H1 (cell line): ENCODE measurements at regions not wholly inside any gene's neighbourhood (a gene's known extent, or its start where the extent isn't known, plus 50 kb on each side); places are given as distances from the start of the nearest gene placed in this dataset.

Source experiments
- CTCF ChIA-PET: fragments of 300-600 bp; sonication (Branson Sonifier 250); formaldehyde crosslinking; loops from one replicate; lab custom pipeline; 2021; ENCODE audit not compliant: partially characterized antibody; lab: Charles Lee
- POLR2A ChIA-PET: fragments of 300-600 bp; sonication (Branson Sonifier 250); formaldehyde crosslinking; loops from one replicate; lab custom pipeline; 2021; ENCODE audit warnings: inconsistent platforms; ENCODE audit not compliant: partially characterized antibody; lab: Charles Lee
- DNase-seq, 2 experiments: peaks; one replicate each; pipeline versions ENCODE4 v3.0.0 to v3.0.0-alpha.2; 2010 to 2022; ENCODE audit warnings: low spot score in 2 of 2, low read depth in 1 of 2, mixed read lengths in 1 of 2
- FAIRE-seq: peaks from 2 replicates; lab custom pipeline; 2011; peaks lifted over from hg19 to GRCh38; lab: Jason Lieb, UNC
- H2AFZ ChIP-seq: 2 replicates; pipeline ENCODE4 v1.8.1; 2012; ENCODE audit warnings: low read length, inconsistent platforms
- H2AK5ac ChIP-seq: 2 replicates; pipeline ENCODE4 v1.6.1; 2013; ENCODE audit warnings: low read depth, low read length
- H2BK120ac ChIP-seq: replicated peaks from 2 replicates; pipeline ENCODE3; 2013; ENCODE audit warnings: low read depth, low read length, inconsistent platforms
- H2BK12ac ChIP-seq: 2 replicates; pipeline ENCODE4 v1.6.1; 2013; ENCODE audit warnings: low read depth, low read length
- H2BK15ac ChIP-seq: 2 replicates; pipeline ENCODE4 v1.6.1; 2013; ENCODE audit warnings: low read length
- H2BK20ac ChIP-seq: 2 replicates; pipeline ENCODE4 v1.6.1; 2013; ENCODE audit warnings: low read length
- H2BK5ac ChIP-seq: 2 replicates; pipeline ENCODE4 v1.6.1; 2013; ENCODE audit warnings: low read depth, low read length
- H3K14ac ChIP-seq: 2 replicates; pipeline ENCODE4 v1.6.1; 2013; ENCODE audit warnings: inconsistent platforms; ENCODE audit not compliant: insufficient read length
- H3K18ac ChIP-seq: 2 replicates; pipeline ENCODE4 v1.6.1; 2013; ENCODE audit warnings: low read length; ENCODE audit errors: extremely low read depth
- H3K23ac ChIP-seq: 2 replicates; pipeline ENCODE4 v1.6.1; 2013; ENCODE audit warnings: inconsistent platforms; ENCODE audit not compliant: insufficient read length
- H3K23me2 ChIP-seq: 2 replicates; pipeline ENCODE4 v1.6.1; 2013; ENCODE audit warnings: low read depth, low read length
- H3K27ac ChIP-seq: 2 replicates; pipeline ENCODE4 v1.6.1; 2011; ENCODE audit warnings: low read depth, low read length, inconsistent platforms
- H3K27me3 ChIP-seq, 4 experiments: replicated peaks in 1 of 4; 1 replicate in 1 of 4; 2 replicates in 3 of 4; pipeline versions ENCODE4 v1.6.1 to v1.8.1; 2011 to 2013; ENCODE audit warnings: low read length in 3 of 4, mild to moderate bottlenecking in 3 of 4, inconsistent platforms in 2 of 4, mixed read lengths in 2 of 4, moderate library complexity in 1 of 4; ENCODE audit not compliant: control insufficient read depth in 3 of 4, insufficient read depth in 3 of 4; ENCODE audit errors: extremely low read depth in 1 of 4
- H3K36me3 ChIP-seq, 4 experiments: 2 replicates each; pipeline versions ENCODE4 v1.6.1 to v1.8.1; 2011 to 2013; ENCODE audit warnings: mild to moderate bottlenecking in 4 of 4, low read length in 3 of 4, moderate library complexity in 2 of 4, control low read depth in 1 of 4, inconsistent platforms in 1 of 4; ENCODE audit not compliant: insufficient read depth in 4 of 4, control insufficient read depth in 2 of 4
- H3K4ac ChIP-seq: replicated peaks from 2 replicates; pipeline ENCODE3; 2013; ENCODE audit warnings: low read length, low read depth, mixed read lengths, inconsistent platforms; ENCODE audit not compliant: insufficient read length
- H3K4me1 ChIP-seq, 4 experiments: replicated peaks in 1 of 4; 1 replicate in 1 of 4; 2 replicates in 3 of 4; pipeline versions ENCODE4 v1.6.1 to v1.8.1; 2011 to 2013; ENCODE audit warnings: low read length in 3 of 4, inconsistent platforms in 2 of 4, mixed read lengths in 1 of 4; ENCODE audit not compliant: insufficient read depth in 4 of 4, control insufficient read depth in 3 of 4
- H3K4me2 ChIP-seq, 2 experiments: 2 replicates each; pipeline versions ENCODE4 v1.6.1 to v1.8.1; 2011 to 2013; ENCODE audit warnings: low read depth in 2 of 2, low read length in 2 of 2, control low read depth in 1 of 2, inconsistent platforms in 1 of 2, mild to moderate bottlenecking in 1 of 2; ENCODE audit not compliant: insufficient read depth in 1 of 2
- H3K4me3 ChIP-seq, 4 experiments: fragments of 200-600, 300-600 bp in 1 of 4; sonication (generic), shearing (Covaris generic), sonication (Bioruptor Twin) in 1 of 4; 2 replicates each; pipeline versions ENCODE4 v1.5.1 to v1.8.1; 2011 to 2016; ENCODE audit warnings: low read length in 4 of 4, low read depth in 3 of 4, control low read depth in 2 of 4, inconsistent platforms in 2 of 4, mild to moderate bottlenecking in 2 of 4, mixed read lengths in 1 of 4, moderate library complexity in 1 of 4; ENCODE audit not compliant: insufficient read depth in 2 of 4; ENCODE audit errors: extremely low read depth in 1 of 4
- H3K56ac ChIP-seq: replicated peaks from 2 replicates; pipeline ENCODE3; 2013; ENCODE audit warnings: low read depth, mild to moderate bottlenecking, mixed read lengths, low read length, inconsistent platforms; ENCODE audit not compliant: insufficient read length
- H3K79me1 ChIP-seq: 2 replicates; pipeline ENCODE4 v1.6.1; 2013; ENCODE audit warnings: low read depth, low read length, control low read depth
- H3K79me2 ChIP-seq, 2 experiments: 2 replicates each; pipeline versions ENCODE4 v1.6.1 to v1.8.1; 2012 to 2013; ENCODE audit warnings: low read length in 2 of 2, mild to moderate bottlenecking in 2 of 2, inconsistent platforms in 1 of 2; ENCODE audit not compliant: insufficient read depth in 2 of 2, control insufficient read depth in 1 of 2
- H3K9ac ChIP-seq, 4 experiments: replicated peaks in 1 of 4; 1 replicate in 1 of 4; 2 replicates in 3 of 4; pipeline versions ENCODE4 v1.6.1 to v1.8.1; 2011 to 2013; ENCODE audit warnings: low read depth in 3 of 4, low read length in 3 of 4, control low read depth in 2 of 4, mild to moderate bottlenecking in 2 of 4, moderate library complexity in 2 of 4, inconsistent platforms in 1 of 4; ENCODE audit errors: extremely low read depth in 1 of 4
- H3K9me3 ChIP-seq, 2 experiments: 2 replicates each; pipeline versions ENCODE4 v1.6.1 to v1.8.1; 2012 to 2013; ENCODE audit warnings: mild to moderate bottlenecking in 2 of 2, moderate library complexity in 2 of 2, control low read depth in 1 of 2, inconsistent platforms in 1 of 2, low read depth in 1 of 2, low read length in 1 of 2, mixed read lengths in 1 of 2; ENCODE audit not compliant: insufficient read depth in 2 of 2
- H4K20me1 ChIP-seq, 2 experiments: replicated peaks in 1 of 2; 2 replicates each; pipeline versions ENCODE3 to v1.8.1; 2011 to 2013; ENCODE audit warnings: inconsistent platforms in 2 of 2, low read length in 2 of 2, mild to moderate bottlenecking in 1 of 2; ENCODE audit not compliant: insufficient read depth in 2 of 2, control insufficient read depth in 1 of 2
- H4K5ac ChIP-seq: 2 replicates; pipeline ENCODE4 v1.6.1; 2013; ENCODE audit warnings: low read length, low read depth, mixed read lengths, inconsistent platforms; ENCODE audit not compliant: insufficient read length
- H4K8ac ChIP-seq: 2 replicates; pipeline ENCODE4 v1.8.0; 2013; ENCODE audit warnings: mild to moderate bottlenecking, moderate library complexity, low read length, inconsistent platforms; ENCODE audit not compliant: insufficient read depth; ENCODE audit errors: extremely low read depth
- H4K91ac ChIP-seq: replicated peaks from 2 replicates; pipeline ENCODE3; 2013; ENCODE audit warnings: low read length, mixed read lengths, inconsistent platforms; ENCODE audit not compliant: insufficient read length
- BCL11A ChIP-seq, 2 experiments: IDR thresholded peaks; one replicate each; pipeline ENCODE4 v1.6.1; 2011; ENCODE audit warnings: low read depth in 2 of 2, low read length in 2 of 2, mild to moderate bottlenecking in 2 of 2
- EP300 ChIP-seq, 2 experiments: IDR thresholded peaks; 1 replicate in 1 of 2; 2 replicates in 1 of 2; pipeline ENCODE4 v1.6.1; 2011 to 2012; ENCODE audit warnings: low read depth in 2 of 2, low read length in 2 of 2, mild to moderate bottlenecking in 2 of 2, borderline replicate concordance in 1 of 2, inconsistent platforms in 1 of 2, moderate library complexity in 1 of 2
- HDAC6 ChIP-seq: IDR thresholded peaks from one replicate; pipeline ENCODE4 v1.7.1; 2012; ENCODE audit warnings: low read depth, mild to moderate bottlenecking, inconsistent platforms, low read length, moderate library complexity
- SIN3A ChIP-seq, 2 experiments: IDR thresholded peaks in 1 of 2; conservative IDR thresholded peaks in 1 of 2; 2 replicates each; pipeline ENCODE4 v1.6.1; 2011 to 2012; ENCODE audit warnings: low read length in 2 of 2, improper control_type of control experiment in 1 of 2, low read depth in 1 of 2, mild to moderate bottlenecking in 1 of 2
- SUZ12 ChIP-seq: fragments of 200-600 bp; sonication (generic); IDR thresholded peaks from 2 replicates; pipeline ENCODE4 v1.6.1; 2012; ENCODE audit warnings: mild to moderate bottlenecking, inconsistent platforms, low read length, moderate library complexity, mixed read lengths
- TEAD4 ChIP-seq: IDR thresholded peaks from 2 replicates; pipeline ENCODE4 v1.6.1; 2012; ENCODE audit warnings: low read depth, low read length, inconsistent platforms, mixed read lengths
- WGBS, 2 experiments: shearing (Covaris generic) in 1 of 2; methylation state at CpG; one replicate each; pipeline versions ENCODE4 v1.1.6 to v1.1.7; 2013 to 2015; ENCODE audit warnings: low lambda C conversion rate in 2 of 2, mixed read lengths in 2 of 2, inconsistent platforms in 1 of 2, low coverage in 1 of 2, missing lambda C conversion rate in 1 of 2; ENCODE audit not compliant: insufficient replicate concordance in 2 of 2, insufficient coverage in 1 of 2, insufficient read length in 1 of 2; ENCODE audit errors: extremely low coverage in 1 of 2, missing lambda C conversion rate in 1 of 2; 5-methylcytosine and 5-hydroxymethylcytosine counted together
- TF ChIP-seq, protein P1 (sequence below): IDR thresholded peaks from 2 replicates; pipeline ENCODE4 v1.6.1; 2011; ENCODE audit warnings: low read length, improper control_type of control experiment
- TF ChIP-seq, protein P2 (sequence below), 3 experiments: IDR thresholded peaks; 1 replicate in 2 of 3; 2 replicates in 1 of 3; pipeline versions ENCODE4 v1.5.1 to v1.6.1; 2011; ENCODE audit warnings: low read length in 3 of 3, mild to moderate bottlenecking in 3 of 3, inconsistent platforms in 2 of 3, low read depth in 1 of 3, moderate library complexity in 1 of 3; ENCODE audit not compliant: insufficient read depth in 1 of 3; ENCODE audit errors: control extremely low read depth in 1 of 3

- Histone ChIP-seq H3K9ac (no peak overlapping the region), H4K20me1 (no peaks in the 10 kb centered on the region), H3K27ac (no peak overlapping the region), H3K4me3 (no peak overlapping the region), H3K14ac (no peak overlapping the region), H2BK5ac (no peak overlapping the region), H2BK120ac (no peak overlapping the region), H3K23ac (no peak overlapping the region), H3K79me2 (no peaks in the 10 kb centered on the region), H3K4me2 (no peak overlapping the region), H2BK12ac (no peak overlapping the region), H4K5ac (no peak overlapping the region), H3K56ac (no peak overlapping the region), H3K27me3 (no peaks in the 10 kb centered on the region), H4K8ac (no peak overlapping the region; the same call in 1 of the 2 replicates), H3K4me1 (no peaks in the 10 kb centered on the region; a peak in 1 of 7 replicates), H2BK15ac (no peak overlapping the region), H3K18ac (no peak overlapping the region), H2AK5ac (no peak overlapping the region), H3K36me3 (no peaks in the 10 kb centered on the region), H2BK20ac (no peak overlapping the region), H3K23me2 (no peaks in the 10 kb centered on the region), H3K4ac (no peak overlapping the region), H4K91ac (no peak overlapping the region), H2AFZ (no peak overlapping the region), H3K9me3 (no peaks in the 10 kb centered on the region), H3K79me1 (no peaks in the 10 kb centered on the region)
- WGBS, 2 experiments: 82% methylated on average over 10 of the region's 10 CpGs; no CpG with 5 or more reads in 1 of the 2 experiments
- POLR2A ChIA-PET: no interaction called here
- FAIRE-seq (no peak), DNase-seq (no peak)
- CTCF ChIA-PET: interaction anchor here (1.0 to 3.0 kb wide), 6 partner anchors 15 to 300 kb away, joined by 3 to 22 read pairs (median 4); no protein-coding TSS in a partner anchor
- TF ChIP-seq SUZ12 (no peak), BCL11A (IDR thresholded peaks at IDR 0.05; ENCODE audit: low read depth in 2 of 2, low read length in 2 of 2) (no peak), HDAC6 (no peak), TEAD4 (no peak), EP300 (IDR thresholded peaks at IDR 0.05; ENCODE audit: borderline replicate concordance in 1 of 2, low read depth in 2 of 2, low read length in 2 of 2) (no peak), SIN3A (conservative IDR thresholded peaks at IDR 0.05 in 1 of 2, IDR thresholded peaks at IDR 0.05 in 1 of 2; ENCODE audit: low read depth in 1 of 2, low read length in 2 of 2) (no peak)
- TF ChIP-seq, protein P1, sequence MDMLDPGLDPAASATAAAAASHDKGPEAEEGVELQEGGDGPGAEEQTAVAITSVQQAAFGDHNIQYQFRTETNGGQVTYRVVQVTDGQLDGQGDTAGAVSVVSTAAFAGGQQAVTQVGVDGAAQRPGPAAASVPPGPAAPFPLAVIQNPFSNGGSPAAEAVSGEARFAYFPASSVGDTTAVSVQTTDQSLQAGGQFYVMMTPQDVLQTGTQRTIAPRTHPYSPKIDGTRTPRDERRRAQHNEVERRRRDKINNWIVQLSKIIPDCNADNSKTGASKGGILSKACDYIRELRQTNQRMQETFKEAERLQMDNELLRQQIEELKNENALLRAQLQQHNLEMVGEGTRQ: no peak
- TF ChIP-seq, protein P2, sequence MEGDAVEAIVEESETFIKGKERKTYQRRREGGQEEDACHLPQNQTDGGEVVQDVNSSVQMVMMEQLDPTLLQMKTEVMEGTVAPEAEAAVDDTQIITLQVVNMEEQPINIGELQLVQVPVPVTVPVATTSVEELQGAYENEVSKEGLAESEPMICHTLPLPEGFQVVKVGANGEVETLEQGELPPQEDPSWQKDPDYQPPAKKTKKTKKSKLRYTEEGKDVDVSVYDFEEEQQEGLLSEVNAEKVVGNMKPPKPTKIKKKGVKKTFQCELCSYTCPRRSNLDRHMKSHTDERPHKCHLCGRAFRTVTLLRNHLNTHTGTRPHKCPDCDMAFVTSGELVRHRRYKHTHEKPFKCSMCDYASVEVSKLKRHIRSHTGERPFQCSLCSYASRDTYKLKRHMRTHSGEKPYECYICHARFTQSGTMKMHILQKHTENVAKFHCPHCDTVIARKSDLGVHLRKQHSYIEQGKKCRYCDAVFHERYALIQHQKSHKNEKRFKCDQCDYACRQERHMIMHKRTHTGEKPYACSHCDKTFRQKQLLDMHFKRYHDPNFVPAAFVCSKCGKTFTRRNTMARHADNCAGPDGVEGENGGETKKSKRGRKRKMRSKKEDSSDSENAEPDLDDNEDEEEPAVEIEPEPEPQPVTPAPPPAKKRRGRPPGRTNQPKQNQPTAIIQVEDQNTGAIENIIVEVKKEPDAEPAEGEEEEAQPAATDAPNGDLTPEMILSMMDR (IDR thresholded peaks at IDR 0.05; ENCODE audit: control extremely low read depth in 1 of 3, insufficient read depth in 1 of 3, low read depth in 1 of 3, low read length in 3 of 3): no peak
Measured at GRCh38 chr11:44404736-44405395, 94.9 kb upstream of the ALX4 start.
